OCI-LY3 (cell line): ENCODE measurements at regions not wholly inside any gene's neighbourhood (a gene's known extent, or its start where the extent isn't known, plus 50 kb on each side); places are given as distances from the start of the nearest gene placed in this dataset.

Experiments used
- H2AFZ ChIP-seq: fragments of 200-600, 300-600 bp; shearing (Covaris generic); 2 replicates; pipeline ENCODE4 v1.6.0; 2014; ENCODE audit warnings: antibody characterized with exemption, low read depth, low read length
- H3K27ac ChIP-seq: fragments of 200-600, 300-600 bp; sonication (generic); 2 replicates; pipeline ENCODE4 v1.5.1; 2014; ENCODE audit warnings: mild to moderate bottlenecking, low read length, moderate library complexity, mixed read lengths
- H3K27me3 ChIP-seq: fragments of 200-600, 300-600 bp; sonication (generic); 2 replicates; pipeline ENCODE4 v1.6.1; 2014; ENCODE audit warnings: low read depth, low read length, mixed read lengths
- H3K36me3 ChIP-seq: fragments of 200-600, 300-600 bp; sonication (generic); replicated peaks from 2 replicates; pipeline ENCODE3; 2014; ENCODE audit warnings: low read depth, low read length, mixed read lengths
- H3K4me1 ChIP-seq: fragments of 300-600, 200-600 bp; sonication (generic); 2 replicates; pipeline ENCODE4 v1.6.1; 2014; ENCODE audit warnings: low read length, mixed read lengths
- H3K4me2 ChIP-seq: fragments of 200-600, 300-600 bp; sonication (generic); 2 replicates; pipeline ENCODE4 v1.6.1; 2014; ENCODE audit warnings: low read length, mixed read lengths
- H3K4me3 ChIP-seq: fragments of 300-600, 200-600 bp; sonication (generic); 2 replicates; pipeline ENCODE4 v1.5.1; 2014; ENCODE audit warnings: antibody characterized with exemption, mild to moderate bottlenecking, low read length, moderate library complexity
- H3K79me2 ChIP-seq: fragments of 300-600, 200-600 bp; shearing (Covaris generic); 2 replicates; pipeline ENCODE4 v1.6.1; 2014; ENCODE audit warnings: mild to moderate bottlenecking, low read length, mixed read lengths
- H3K9ac ChIP-seq: fragments of 300-600, 200-600 bp; shearing (Covaris generic); 2 replicates; pipeline ENCODE4 v1.6.0; 2014; ENCODE audit warnings: mild to moderate bottlenecking, low read length, moderate library complexity
- H3K9me3 ChIP-seq: fragments of 200-600, 300-600 bp; shearing (Covaris generic); 2 replicates; pipeline ENCODE4 v1.6.1; 2014; ENCODE audit warnings: low read length, mixed read lengths; ENCODE audit not compliant: insufficient read depth
- H4K20me1 ChIP-seq: fragments of 200-600, 300-600 bp; sonication (generic); 2 replicates; pipeline ENCODE4 v1.6.1; 2016; ENCODE audit warnings: low read length, mixed read lengths; ENCODE audit not compliant: insufficient read depth
- EZH2phosphoT487 ChIP-seq: fragments of 200-600 bp; shearing (Covaris generic); IDR thresholded peaks from 2 replicates; pipeline ENCODE4 v1.6.1; 2018; ENCODE audit warnings: antibody characterized with exemption, mixed run types, low read depth
- TF ChIP-seq, protein P1 (sequence below): fragments of 200-600, 300-600 bp; sonication (generic); IDR thresholded peaks from 2 replicates; pipeline ENCODE4 v1.5.1; 2014; ENCODE audit warnings: antibody characterized with exemption, low read length, low read depth

- no peak for TF ChIP-seq EZH2phosphoT487
- TF ChIP-seq, protein P1, sequence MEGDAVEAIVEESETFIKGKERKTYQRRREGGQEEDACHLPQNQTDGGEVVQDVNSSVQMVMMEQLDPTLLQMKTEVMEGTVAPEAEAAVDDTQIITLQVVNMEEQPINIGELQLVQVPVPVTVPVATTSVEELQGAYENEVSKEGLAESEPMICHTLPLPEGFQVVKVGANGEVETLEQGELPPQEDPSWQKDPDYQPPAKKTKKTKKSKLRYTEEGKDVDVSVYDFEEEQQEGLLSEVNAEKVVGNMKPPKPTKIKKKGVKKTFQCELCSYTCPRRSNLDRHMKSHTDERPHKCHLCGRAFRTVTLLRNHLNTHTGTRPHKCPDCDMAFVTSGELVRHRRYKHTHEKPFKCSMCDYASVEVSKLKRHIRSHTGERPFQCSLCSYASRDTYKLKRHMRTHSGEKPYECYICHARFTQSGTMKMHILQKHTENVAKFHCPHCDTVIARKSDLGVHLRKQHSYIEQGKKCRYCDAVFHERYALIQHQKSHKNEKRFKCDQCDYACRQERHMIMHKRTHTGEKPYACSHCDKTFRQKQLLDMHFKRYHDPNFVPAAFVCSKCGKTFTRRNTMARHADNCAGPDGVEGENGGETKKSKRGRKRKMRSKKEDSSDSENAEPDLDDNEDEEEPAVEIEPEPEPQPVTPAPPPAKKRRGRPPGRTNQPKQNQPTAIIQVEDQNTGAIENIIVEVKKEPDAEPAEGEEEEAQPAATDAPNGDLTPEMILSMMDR = no peak
- no peaks in the 10 kb centered on the region for H4K20me1 ChIP-seq
- H3K4me2 ChIP-seq = no peak overlapping the region
Measured at GRCh38 chr18:10116574-10116973, 202.8 kb downstream of the VAPA start.

DNA sequence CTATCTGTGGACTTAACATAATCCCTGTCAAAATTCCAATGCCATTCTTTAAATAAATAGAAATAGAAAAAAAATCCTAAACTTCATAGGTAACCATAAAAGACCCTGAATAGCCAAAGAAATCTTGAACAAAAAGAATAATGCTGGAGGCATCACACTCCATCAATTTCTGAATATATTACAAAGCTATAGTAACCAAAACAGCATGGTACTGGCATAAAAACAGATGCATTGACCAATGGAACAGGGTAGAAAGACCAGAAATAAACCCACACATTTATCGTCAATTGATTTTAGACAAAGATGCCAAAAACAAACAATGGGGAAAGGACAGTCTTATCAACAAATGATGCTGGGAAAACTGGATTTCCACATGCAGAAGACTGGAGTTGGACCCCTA, 205.7 kb downstream of the VAPA start:
- no peak overlapping the region for H3K27ac ChIP-seq
- no peaks in the 10 kb centered on the region for H3K4me1 ChIP-seq
- H3K4me3 ChIP-seq = no peak overlapping the region
- no peak overlapping the region for H3K4me2 ChIP-seq
- H3K36me3 ChIP-seq = no peaks in the 10 kb centered on the region
- H4K20me1 ChIP-seq = no peaks in the 10 kb centered on the region
- TF ChIP-seq, protein P1 = no peak
- TF ChIP-seq EZH2phosphoT487 = no peak
- no peaks in the 10 kb centered on the region for H3K79me2 ChIP-seq
- H2AFZ ChIP-seq = no peak overlapping the region
- peaks cover 5% of the 10 kb centered on the region; the same call in 1 of the 2 replicates for H3K27me3 ChIP-seq
- no peak overlapping the region for H3K9ac ChIP-seq
- H3K9me3 ChIP-seq = no peaks in the 10 kb centered on the region

More at GRCh38 chr18:10116574-10116973, 202.8 kb downstream of the VAPA start:
- Histone ChIP-seq H3K27me3 (peaks cover 5% of the 10 kb centered on the region; the same call in 1 of the 2 replicates), H3K79me2 (no peaks in the 10 kb centered on the region), H3K9ac (no peak overlapping the region), H2AFZ (no peak overlapping the region), H3K4me1 (no peaks in the 10 kb centered on the region), H3K4me3 (no peak overlapping the region), H3K36me3 (no peaks in the 10 kb centered on the region), H3K27ac (no peak overlapping the region), H3K9me3 (no peaks in the 10 kb centered on the region)

DNA sequence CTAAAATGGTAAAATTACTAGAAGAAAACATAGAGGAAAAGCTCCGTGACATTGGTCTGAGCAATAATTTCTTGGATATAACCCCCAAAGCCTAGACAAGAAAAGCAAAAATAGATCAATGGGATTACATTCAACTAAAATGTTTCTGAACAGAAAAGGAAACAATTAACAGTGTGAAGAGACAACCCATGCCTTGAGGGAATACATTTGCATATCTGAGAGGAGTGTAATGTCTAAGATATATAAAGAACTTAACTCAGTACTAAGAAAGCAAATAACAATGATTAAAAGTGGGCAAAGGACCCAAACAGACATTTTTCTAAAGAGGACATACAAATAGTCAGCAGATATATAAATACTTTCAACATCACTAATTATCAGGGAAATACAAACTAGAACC, 206.2 kb downstream of the VAPA start:
- H3K4me1 ChIP-seq = no peaks in the 10 kb centered on the region
- no peak overlapping the region for H2AFZ ChIP-seq
- no peaks in the 10 kb centered on the region for H3K79me2 ChIP-seq
- peaks cover 5% of the 10 kb centered on the region; the same call in 1 of the 2 replicates for H3K27me3 ChIP-seq
- H3K36me3 ChIP-seq = no peaks in the 10 kb centered on the region
- H3K27ac ChIP-seq = no peak overlapping the region
- no peak overlapping the region for H3K4me3 ChIP-seq
- H3K9me3 ChIP-seq = no peaks in the 10 kb centered on the region
- H3K4me2 ChIP-seq = no peak overlapping the region
- no peaks in the 10 kb centered on the region for H4K20me1 ChIP-seq
- TF ChIP-seq, protein P1 = no peak
- no peak for TF ChIP-seq EZH2phosphoT487
- H3K9ac ChIP-seq = no peak overlapping the region

- no peak overlapping the region for H2AFZ ChIP-seq
- TF ChIP-seq, protein P1 = no peak
- TF ChIP-seq EZH2phosphoT487 = no peak
- H3K36me3 ChIP-seq = no peaks in the 10 kb centered on the region
- H3K4me3 ChIP-seq = no peak overlapping the region
- no peaks in the 10 kb centered on the region for H3K9me3 ChIP-seq
- no peak overlapping the region for H3K4me2 ChIP-seq
- H3K79me2 ChIP-seq = no peaks in the 10 kb centered on the region
- H3K27me3 ChIP-seq = peaks cover 5% of the 10 kb centered on the region; the same call in 1 of the 2 replicates
- no peak overlapping the region for H3K9ac ChIP-seq
- H4K20me1 ChIP-seq = no peaks in the 10 kb centered on the region
- H3K27ac ChIP-seq = no peak overlapping the region
- H3K4me1 ChIP-seq = no peaks in the 10 kb centered on the region
Measured at GRCh38 chr18:10120622-10121021, 206.8 kb downstream of the VAPA start.
